Activated naive CD4-positive, alpha-beta T cell treated with anti-CD3 and anti-CD28 coated beads, Interleukin-2, amount 50 U/mL, for 72 hours (primary cell): ENCODE measurements at regions not wholly inside any gene's neighbourhood (a gene's known extent, or its start where the extent isn't known, plus 50 kb on each side); places are given as distances from the start of the nearest gene placed in this dataset.

Experiments
- ATAC-seq, 2 donors: fragments of 150-1000 bp; cut with Tn5 transposase; 2 replicates each; pipeline ENCODE4 v1.10.0; 2021; ENCODE audit warnings: mild to moderate bottlenecking in 2 of 2, moderate library complexity in 2 of 2
- DNase-seq, 2 donors: peaks; one replicate each; pipeline ENCODE4 v3.0.0; 2021 to 2022; ENCODE audit warnings: low spot score in 2 of 2
- H3K27ac Mint-ChIP-seq, 2 donors: one replicate each; pipeline ENCODE4 v1.8.0; 2022; ENCODE audit warnings: mild to moderate bottlenecking in 2 of 2, mixed read lengths in 2 of 2
- H3K36me3 Mint-ChIP-seq, 2 donors: one replicate each; pipeline ENCODE4 v1.8.0; 2022; ENCODE audit warnings: mixed read lengths in 2 of 2
- H3K9me3 Mint-ChIP-seq, 2 donors: one replicate each; pipeline ENCODE4 v1.8.0; 2022; ENCODE audit warnings: mixed read lengths in 2 of 2

DNA sequence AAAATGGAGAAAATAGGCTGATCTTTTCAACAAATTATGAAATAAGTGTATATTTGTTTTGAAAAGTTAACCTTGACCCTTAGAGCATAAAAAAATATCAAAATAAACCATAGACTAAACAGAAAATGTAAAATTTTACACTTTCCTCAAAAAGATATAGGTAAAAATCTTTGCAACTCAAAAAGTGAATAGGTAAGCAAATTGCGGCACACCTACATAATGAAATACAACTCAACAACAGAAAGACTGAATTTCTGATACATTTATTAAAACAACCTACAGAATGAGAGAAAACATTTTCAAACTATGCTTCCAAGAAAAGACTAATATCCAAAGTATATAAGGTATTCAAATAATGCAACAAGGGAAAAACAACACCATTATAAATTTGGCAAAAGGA lies 425.7 kb upstream of the KHDRBS2 start:
- ATAC-seq (no peak), DNase-seq (no peak)
- no peak overlapping the region for H3K27ac Mint-ChIP-seq
- H3K9me3 Mint-ChIP-seq = peaks cover 5 to 14% of the 10 kb centered on the region in 2 donors
- H3K36me3 Mint-ChIP-seq = peaks cover 0 to 4% of the 10 kb centered on the region in 2 donors

GRCh38 chr6:62707914-62708313 lies 421.9 kb upstream of the KHDRBS2 start:
- Mint-ChIP-seq H3K27ac (no peak overlapping the region), H3K36me3 (peaks cover 0 to 11% of the 10 kb centered on the region in 2 donors), H3K9me3 (peaks cover 17 to 26% of the 10 kb centered on the region in 2 donors)
- ATAC-seq (no peak), DNase-seq (no peak)

DNA sequence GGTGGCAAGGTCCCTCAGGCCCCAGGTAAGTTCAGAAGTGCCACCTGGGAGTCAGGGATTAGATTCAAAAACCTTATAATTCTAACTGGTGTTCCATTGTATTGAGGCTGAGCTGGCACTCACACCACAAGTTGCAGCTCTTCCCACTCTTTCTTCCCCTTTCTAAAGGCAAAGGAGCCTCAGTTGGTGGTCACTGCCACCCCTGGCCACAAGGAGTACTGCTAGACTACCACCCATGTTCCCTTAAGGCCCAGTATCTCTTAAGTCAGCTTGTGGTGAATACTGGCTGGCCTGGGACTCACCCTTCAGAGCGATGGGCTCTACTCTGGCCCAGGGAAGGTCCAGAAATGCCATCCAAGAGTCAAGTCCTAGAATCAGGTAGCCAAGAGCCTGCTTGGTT lies 421.1 kb upstream of the KHDRBS2 start:
- no peak for DNase-seq
- peaks cover 0 to 11% of the 10 kb centered on the region in 2 donors for H3K36me3 Mint-ChIP-seq
- peaks cover 21 to 30% of the 10 kb centered on the region in 2 donors for H3K9me3 Mint-ChIP-seq
- no peak overlapping the region for H3K27ac Mint-ChIP-seq
- ATAC-seq = no peak

DNA sequence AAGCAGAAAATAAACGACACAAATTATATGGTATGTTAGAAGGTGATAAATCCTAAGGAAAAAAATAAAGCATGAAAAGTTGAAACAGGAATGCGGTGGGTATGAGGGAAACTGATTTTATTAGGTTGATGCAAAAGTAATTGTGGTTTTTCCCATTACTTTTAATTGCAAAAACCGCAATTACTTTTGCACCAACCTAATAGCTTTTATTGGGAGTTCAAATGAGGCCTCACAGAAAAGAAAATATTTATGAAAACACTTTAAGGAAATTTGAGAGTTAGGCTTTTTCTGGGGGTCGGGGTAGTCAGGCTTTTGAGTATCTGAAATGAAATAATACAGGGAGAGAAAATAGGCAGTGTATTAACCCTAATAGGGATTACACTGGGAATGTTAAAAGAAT lies 397.0 kb upstream of the KHDRBS2 start:
- Mint-ChIP-seq H3K9me3 (peaks cover 12 to 25% of the 10 kb centered on the region in 2 donors), H3K27ac (no peak overlapping the region), H3K36me3 (no peaks in the 10 kb centered on the region)
- DNase-seq (no peak), ATAC-seq (no peak)

GRCh38 chr6:62681108-62681507 lies 395.1 kb upstream of the KHDRBS2 start:
- ATAC-seq = no peak
- Mint-ChIP-seq H3K36me3 (peaks cover 0 to 6% of the 10 kb centered on the region in 2 donors), H3K27ac (no peak overlapping the region), H3K9me3 (peaks cover 24 to 33% of the 10 kb centered on the region in 2 donors)
- DNase-seq = no peak

- ATAC-seq (no peak), DNase-seq (no peak)
- Mint-ChIP-seq H3K9me3 (peaks cover 11 to 12% of the 10 kb centered on the region in 2 donors), H3K36me3 (peaks cover 0 to 5% of the 10 kb centered on the region in 2 donors), H3K27ac (no peak overlapping the region)
Observed at GRCh38 chr6:62672989-62673388, 387.0 kb upstream of the KHDRBS2 start.

- DNase-seq (no peak), ATAC-seq (no peak)
- Mint-ChIP-seq H3K36me3 (no peaks in the 10 kb centered on the region), H3K9me3 (peaks cover 0 to 5% of the 10 kb centered on the region in 2 donors), H3K27ac (no peak overlapping the region)
Observed at GRCh38 chr6:62670490-62671223, 384.6 kb upstream of the KHDRBS2 start.

DNA sequence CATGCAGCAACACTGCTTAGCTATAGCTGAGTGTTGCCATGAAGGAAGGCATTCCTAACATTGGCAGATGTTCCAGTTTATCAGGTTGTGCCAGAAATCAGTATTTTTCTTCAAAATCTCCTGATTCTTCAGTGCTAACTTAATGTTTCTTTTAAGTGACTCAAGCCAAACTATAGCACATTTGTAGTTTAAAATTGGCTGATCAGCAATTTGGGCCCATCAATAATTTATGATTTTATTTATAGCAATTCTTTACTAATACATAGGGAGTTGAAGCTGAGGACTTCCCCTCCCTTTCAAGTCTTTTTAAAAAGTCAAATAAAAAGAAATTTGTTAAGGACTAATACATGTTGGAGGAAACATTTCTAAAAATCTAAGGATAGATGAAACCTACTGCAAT lies 383.8 kb upstream of the KHDRBS2 start:
- DNase-seq = no peak
- H3K27ac Mint-ChIP-seq = no peak overlapping the region
- H3K36me3 Mint-ChIP-seq = no peaks in the 10 kb centered on the region
- ATAC-seq = no peak
- peaks cover 0 to 5% of the 10 kb centered on the region in 2 donors for H3K9me3 Mint-ChIP-seq

GRCh38 chr6:62652692-62653328 lies 366.8 kb upstream of the KHDRBS2 start:
- H3K36me3 Mint-ChIP-seq = peaks cover 18 to 20% of the 10 kb centered on the region in 2 donors
- H3K9me3 Mint-ChIP-seq = peaks cover 33 to 37% of the 10 kb centered on the region in 2 donors
- ATAC-seq = no peak
- H3K27ac Mint-ChIP-seq = no peak overlapping the region
- DNase-seq = no peak

DNA sequence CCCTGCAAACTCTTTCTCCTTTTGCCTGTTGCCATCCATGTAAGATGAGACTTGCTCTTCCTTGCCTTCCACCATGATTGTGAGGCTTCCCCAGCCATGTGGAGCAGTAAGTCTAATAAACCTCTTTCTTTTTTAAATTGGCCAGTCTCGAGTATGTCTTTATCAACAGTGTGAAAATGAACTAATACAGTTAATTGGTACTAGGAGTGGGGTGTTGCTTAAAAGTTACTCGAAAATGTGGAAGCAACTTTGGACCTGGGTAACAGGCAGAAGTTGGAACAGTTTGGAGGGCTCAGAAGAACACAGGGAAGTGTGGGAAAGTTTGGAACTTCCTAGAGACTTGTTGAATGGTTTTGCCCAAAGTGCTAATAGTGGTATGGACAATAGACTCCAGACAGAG lies 359.2 kb upstream of the KHDRBS2 start:
- Mint-ChIP-seq H3K9me3 (peaks cover 50 to 56% of the 10 kb centered on the region in 2 donors), H3K36me3 (peaks cover 10 to 18% of the 10 kb centered on the region in 2 donors), H3K27ac (no peak overlapping the region)
- ATAC-seq = no peak
- DNase-seq = no peak

- Mint-ChIP-seq H3K27ac (no peak overlapping the region), H3K36me3 (peaks cover 8 to 24% of the 10 kb centered on the region in 2 donors), H3K9me3 (peaks cover 42 to 53% of the 10 kb centered on the region in 2 donors)
- DNase-seq (no peak), ATAC-seq (no peak)
Observed at GRCh38 chr6:62640749-62641148, 354.7 kb upstream of the KHDRBS2 start.

DNA sequence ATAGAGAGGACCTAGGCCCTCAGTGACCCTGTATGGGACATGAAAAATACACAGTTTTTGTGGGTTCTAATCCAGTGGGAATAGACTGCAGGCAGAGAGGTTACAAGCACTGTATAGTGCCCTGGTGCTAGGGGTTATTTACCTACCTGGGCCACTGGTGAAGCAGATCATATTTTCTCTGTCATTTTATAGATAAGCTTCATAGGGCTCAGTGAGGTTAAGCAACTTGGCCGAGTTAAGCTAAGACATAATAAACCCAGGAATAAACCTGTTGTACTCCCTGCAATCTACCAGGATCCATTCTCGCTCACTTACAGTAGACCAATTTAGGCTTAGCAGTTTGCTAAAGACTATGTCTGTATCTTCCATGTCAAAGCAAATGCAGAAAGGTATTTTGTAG lies 340.6 kb upstream of the KHDRBS2 start:
- Mint-ChIP-seq H3K27ac (no peak overlapping the region), H3K36me3 (no peaks in the 10 kb centered on the region), H3K9me3 (peaks cover 5 to 14% of the 10 kb centered on the region in 2 donors)
- no peak for ATAC-seq
- no peak for DNase-seq

DNA sequence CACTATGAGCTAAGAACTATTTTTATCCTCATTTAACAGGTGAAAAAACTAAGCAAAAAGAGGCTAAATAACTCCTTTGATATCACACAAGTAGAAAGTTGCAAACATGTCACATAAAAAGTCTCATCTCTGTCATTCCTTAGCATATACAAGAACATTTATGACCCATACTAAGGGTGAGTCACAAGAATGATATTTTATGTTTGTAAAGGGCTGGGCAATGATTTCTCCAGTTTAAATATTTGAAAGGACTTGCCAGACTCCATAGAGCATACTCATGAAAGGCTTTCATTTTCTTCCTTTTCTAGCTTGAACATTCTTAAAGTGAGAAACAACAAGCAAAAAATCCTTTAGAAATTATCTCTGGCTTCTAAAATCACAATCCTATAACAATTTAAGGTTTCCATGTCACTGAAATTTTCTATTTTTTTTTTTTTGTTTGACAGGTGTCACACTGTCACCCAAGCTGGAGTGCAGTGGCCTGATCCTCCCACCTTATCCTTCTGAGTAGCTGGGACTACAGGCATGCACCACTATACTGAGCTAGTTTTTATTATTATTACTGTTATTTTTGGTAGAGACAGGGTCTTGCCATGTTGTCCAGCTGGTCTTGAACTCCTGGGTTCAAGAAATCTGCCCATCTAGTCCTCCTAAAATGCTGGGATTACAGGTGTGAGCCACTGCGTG lies 338.0 kb upstream of the KHDRBS2 start:
- peaks cover 0 to 14% of the 10 kb centered on the region in 2 donors for H3K9me3 Mint-ChIP-seq
- DNase-seq (no peak), ATAC-seq (no peak)
- no peak overlapping the region for H3K27ac Mint-ChIP-seq
- no peaks in the 10 kb centered on the region for H3K36me3 Mint-ChIP-seq

- no peak for ATAC-seq
- Mint-ChIP-seq H3K36me3 (peaks cover 7 to 14% of the 10 kb centered on the region in 2 donors), H3K9me3 (peaks cover 41 to 46% of the 10 kb centered on the region in 2 donors), H3K27ac (no peak overlapping the region)
- DNase-seq = no peak
Observed at GRCh38 chr6:62615366-62616015, 329.5 kb upstream of the KHDRBS2 start.

- Mint-ChIP-seq H3K9me3 (peaks cover 46 to 48% of the 10 kb centered on the region in 2 donors), H3K27ac (no peak overlapping the region), H3K36me3 (peaks cover 7 to 19% of the 10 kb centered on the region in 2 donors)
- ATAC-seq (no peak), DNase-seq (no peak)
Observed at GRCh38 chr6:62614442-62614841, 328.4 kb upstream of the KHDRBS2 start.

DNA sequence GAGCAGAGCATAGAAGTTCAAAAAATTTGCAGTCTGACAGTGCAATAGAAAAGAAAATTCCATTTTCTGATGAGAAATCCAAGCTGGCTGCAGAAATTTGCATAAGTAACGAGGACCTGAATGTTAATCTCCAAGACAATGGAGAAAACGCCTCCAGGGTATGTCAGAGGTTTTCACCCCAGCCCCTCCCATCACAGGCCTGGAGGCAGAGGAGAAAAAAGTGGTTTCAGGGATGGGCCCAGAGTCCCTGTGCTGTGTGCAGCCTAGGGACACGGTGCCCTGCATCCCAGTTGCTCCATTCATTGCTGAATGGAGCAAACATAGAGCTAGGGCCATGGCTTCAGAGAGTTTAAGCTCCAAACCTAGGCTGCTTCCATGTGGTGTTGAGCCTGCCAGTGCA lies 327.9 kb upstream of the KHDRBS2 start:
- ATAC-seq (no peak), DNase-seq (no peak)
- Mint-ChIP-seq H3K27ac (no peak overlapping the region), H3K36me3 (peaks cover 7 to 19% of the 10 kb centered on the region in 2 donors), H3K9me3 (peaks cover 46 to 52% of the 10 kb centered on the region in 2 donors)

GRCh38 chr6:62612471-62612870 lies 326.4 kb upstream of the KHDRBS2 start:
- H3K36me3 Mint-ChIP-seq = peaks cover 7 to 21% of the 10 kb centered on the region in 2 donors
- ATAC-seq (no peak), DNase-seq (no peak)
- H3K9me3 Mint-ChIP-seq = peaks cover 43 to 46% of the 10 kb centered on the region in 2 donors
- H3K27ac Mint-ChIP-seq = no peak overlapping the region
